ENCODE measurements at regions not wholly inside any gene's neighbourhood (a gene's known extent, or its start where the extent isn't known, plus 50 kb on each side); places are given as distances from the start of the nearest gene placed in this dataset.

DNA sequence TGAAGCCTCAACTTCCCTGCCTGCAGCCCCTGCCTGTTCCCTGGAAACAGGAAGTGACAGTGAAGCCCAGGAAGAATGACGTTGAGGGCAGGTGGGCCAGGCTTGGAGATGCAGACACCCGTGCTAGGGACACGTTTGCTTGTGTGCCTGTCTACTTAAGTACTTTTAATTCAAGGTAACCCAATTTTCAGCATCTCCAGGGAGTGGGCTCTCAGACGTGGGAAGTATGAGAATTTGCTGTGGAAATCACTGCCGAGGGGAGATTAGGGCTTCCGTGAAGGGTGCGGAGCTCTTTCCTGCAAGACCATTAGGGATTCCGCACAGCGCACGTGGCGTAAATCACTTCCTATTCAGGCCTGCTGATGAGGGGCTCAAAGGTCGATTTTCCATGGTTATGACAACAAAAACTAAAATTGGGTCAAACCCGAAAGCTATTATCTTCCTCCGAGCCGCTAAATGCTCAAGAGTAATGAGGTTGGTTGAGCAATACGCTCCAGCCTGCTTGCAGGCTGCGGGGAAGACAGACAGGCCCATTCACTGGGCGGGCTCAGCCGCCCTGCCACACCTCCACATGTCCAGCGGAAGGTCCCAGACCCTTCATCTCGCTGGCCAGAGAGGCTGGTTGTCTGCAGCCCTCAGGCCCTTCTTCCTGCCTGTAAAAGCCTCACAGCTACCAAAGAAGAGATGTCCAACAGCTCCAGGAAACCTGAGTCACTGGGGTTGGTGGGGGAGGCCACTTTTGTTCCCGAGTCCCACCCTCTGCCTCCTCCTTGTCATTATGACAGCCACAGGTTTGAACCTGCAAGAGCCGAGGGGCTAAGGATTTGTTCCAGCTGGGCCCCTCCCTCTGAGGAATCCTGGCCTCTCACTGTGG is 109.9 kb downstream of the RBFOX3 start:
- no peak for DNase-seq

DNA sequence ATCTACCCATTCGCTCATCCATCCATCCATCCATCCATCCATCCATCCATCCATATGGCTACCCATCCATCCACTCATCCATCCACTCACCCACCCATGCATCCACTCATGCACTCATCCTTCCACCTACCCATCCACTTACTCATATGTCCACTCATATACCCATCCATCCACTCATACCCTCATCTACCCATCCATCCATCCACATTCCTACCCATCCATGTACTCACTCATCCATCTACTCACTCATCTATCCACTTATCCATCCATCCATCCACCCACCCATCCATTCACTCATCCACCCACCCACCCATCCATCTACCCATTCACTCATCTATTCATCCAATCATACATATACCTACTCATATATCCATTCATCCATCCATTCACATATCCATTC is 112.0 kb downstream of the RBFOX3 start:
- no peak for DNase-seq

DNA sequence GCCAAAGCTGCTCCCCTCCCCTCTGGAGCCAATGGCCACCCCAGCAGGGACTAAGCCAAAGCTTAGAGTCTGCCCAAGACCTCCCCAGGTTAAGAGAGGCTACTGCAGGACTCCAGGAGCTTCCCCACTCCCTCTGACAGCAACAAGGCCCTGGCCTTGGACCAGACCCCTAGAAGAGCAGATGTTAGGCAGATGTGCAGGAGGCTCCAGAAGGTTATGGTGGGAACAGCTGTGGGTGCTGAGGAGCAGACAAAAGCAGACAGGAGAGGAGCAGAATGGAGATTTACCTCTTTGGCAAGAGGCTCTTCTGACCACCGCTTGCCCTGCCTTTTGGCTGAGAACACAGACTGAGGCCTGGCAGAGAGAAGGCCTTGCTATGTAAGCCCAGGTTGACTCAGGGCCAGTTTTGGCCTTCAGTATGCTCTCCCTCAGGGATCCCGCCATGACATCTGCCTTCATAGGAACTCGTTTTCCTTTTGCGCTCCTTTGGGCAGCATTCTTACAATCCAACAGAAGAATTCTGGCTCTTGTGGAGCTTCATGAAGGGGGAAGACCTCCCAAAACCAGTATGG is 113.0 kb downstream of the RBFOX3 start:
- DNase-seq = peak in 1 of 14 donors; percentile 83

DNA sequence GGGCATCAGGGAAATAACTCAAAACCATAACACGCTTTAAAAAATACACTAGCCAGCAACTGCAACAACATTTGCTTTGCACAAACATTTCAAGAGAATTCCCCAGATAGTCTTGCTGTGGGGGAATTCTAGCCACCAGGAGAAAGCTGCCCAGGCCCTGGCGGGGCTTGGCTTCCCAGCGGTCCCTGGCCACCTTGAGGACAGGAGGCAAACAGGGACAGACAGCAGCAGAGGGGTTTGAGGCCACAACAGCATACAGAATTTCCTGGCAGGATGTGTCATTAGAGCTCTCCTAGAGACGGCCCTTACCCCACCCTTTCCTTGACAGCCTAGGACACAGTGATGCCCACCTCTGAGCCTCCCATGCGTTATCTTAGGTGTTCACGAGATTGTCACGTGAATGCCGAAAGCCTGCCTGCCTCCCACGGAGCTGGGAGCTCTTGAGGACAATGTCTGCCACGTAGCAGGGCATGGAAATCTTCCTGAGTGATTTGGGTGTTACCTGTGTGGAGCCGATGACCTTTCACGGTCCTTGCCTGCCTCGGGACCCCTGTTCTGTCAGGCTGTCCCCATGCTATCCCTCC is 114.3 kb downstream of the RBFOX3 start:
- DNase-seq = no peak

DNA sequence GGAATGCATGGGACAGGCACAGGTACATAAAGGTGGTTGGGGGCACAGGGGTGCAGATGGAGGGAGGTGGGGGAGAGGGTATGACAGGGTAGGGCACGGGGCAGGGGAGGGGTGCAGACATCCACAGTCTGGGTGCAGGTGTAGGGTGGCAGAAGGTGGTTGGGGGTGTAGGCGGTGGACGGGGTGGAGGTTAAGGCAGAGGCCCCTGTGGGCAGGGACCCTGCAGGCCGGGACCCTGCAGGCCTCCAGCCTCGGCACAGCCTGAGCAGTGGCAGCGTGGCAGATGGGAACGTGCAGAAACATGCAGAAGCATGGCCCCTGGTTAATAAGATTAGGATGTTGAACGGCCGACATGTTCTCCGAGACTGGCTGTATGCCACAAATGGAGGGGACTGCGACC is 115.2 kb downstream of the RBFOX3 start:
- DNase-seq = no peak

DNA sequence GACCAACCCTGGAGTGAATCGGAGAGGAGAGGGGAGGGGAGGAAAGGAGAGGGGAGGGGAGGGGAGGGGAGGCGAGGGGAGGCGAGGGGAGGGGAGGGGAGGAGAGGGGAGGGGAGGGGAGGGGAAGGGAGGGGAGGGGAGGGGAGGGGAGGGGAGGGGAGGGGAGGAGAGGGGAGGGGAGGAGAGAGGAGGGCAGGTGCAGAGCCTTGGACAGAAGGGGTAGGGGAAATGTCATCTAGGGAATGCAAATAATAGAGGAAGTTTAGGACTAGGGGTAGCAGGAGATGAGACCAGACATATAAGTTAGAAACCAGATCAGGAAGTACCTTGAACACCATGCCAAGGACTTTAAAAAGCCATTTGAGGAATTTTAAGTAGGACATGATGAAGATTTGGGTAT is 119.8 kb downstream of the RBFOX3 start:
- DNase-seq = no peak

DNA sequence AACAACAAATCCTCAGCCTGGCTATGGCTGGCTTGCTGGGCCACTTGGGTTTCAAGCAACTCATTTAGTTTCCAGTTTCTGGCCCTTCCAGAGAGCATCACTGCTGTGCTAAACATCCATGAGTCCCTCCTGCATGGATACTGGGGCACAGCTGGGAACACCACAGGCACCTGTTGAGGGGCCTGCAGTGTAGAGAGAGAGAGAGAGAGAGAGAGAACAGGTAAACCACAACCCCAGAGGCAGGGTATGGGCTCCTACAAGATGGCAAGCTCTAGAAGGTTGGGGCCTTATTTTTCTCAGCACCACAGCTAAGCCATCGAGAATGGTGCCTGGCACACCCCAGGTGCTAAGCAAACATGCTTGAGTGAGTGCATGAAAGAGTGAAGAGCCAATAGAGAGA is 120.3 kb downstream of the RBFOX3 start:
- no peak for DNase-seq

DNA sequence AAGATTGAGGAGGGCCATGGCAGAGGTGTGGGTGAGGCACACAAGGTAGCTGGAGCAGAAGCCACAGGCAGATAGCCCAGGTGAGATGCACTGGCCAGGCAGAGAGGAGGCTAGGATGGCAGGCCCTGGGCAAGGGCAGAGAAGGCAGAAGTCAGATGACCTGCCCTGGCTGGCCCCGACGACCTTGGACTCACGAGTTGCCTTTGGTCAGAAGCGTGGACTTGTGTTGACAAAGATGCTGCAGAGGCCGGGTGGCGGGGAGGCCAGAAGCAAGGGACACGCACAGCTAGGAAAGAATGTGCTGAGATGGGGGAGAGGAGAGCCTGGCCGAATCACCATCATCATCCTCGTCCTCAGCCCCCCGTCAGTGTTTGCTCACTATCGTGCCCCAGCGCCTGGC is 123.7 kb downstream of the RBFOX3 start:
- DNase-seq = no peak

DNA sequence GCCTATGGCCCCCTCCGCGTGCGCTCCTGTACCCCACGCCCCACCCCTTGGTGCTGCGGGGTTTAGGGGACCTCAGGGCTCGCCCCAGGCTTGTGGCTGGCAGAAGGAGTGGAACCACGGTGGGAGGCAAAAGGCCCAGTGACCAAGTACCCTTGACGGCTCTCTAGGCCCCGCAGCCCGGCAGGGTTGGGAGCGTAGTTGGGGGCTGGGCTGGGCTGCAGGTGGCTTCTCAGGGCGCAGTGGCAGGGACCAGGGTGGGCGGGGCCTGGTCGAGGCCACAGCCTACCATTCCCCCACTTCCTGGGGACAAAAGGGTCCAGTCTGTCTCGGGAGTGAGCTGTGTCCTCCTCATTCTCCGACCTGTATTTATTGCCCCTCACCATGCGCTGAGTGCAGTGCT is 124.9 kb downstream of the RBFOX3 start:
- no peak for DNase-seq

DNA sequence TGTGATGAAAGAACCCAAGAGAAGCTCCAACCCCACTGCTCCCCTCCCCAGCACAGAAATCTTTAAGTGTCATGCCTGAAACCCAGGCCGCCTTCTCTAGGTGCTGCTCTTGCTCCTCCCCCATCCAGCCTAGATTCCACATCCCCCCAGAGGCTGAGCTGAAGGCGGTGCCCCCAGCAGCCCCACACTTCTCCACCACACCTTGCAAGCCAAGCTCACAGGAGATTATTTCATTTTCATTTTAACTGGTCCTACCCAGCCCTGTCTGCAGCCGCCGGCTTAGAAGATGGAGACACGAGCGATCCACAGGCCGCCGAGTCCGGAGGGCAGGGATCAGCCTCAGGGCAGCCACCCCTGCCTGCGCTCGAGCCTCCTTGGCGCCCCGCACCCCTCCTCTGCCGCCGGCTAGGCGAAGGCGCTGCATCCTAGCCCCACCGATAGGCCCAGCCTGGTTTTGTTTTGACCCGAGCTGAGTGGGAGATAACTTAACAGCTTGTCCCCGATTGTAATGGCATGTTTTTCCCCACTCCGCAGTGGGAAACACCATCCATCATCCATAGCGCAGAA is 125.3 kb downstream of the RBFOX3 start:
- DNase-seq = no peak

DNA sequence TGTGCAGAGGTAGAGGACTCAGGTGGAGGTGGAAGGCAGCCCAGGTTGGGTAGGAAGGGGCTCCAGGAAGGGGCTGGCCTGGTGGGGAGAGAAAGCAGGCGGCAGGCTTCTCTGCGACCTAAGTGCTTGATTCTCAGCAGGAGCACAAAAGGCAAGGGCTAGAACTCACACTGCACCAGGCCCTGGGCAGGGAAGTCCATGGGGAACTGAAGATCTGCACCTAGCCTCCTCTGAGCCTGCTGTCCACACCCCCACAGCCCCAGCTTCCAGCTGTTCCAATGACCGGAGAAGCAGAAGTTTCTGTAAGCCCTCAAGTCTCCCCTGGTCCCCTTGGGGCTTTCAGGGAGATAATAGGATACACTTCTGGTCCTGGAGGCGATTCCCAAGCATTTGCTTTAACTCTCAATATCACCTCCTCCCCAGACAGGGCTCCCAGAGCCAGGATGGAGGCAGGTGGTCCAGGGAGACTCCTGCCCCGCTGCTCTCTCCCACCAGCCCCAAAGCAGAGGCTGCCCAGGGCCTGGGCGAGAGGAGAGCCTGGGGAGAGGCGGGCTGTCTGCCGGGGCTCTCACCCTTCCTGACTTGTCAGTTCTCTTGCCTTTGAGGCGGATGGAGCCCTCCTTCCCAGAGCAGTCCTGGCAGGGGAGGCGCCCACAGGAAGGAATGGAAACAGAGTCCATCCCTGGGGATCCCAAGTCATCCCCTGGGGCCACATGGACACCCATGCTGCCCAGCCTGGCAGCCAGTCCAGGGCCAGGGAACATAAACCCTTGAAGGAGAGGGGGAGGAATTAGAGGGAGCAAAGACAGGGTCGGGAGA is 126.0 kb downstream of the RBFOX3 start:
- DNase-seq = no peak

DNA sequence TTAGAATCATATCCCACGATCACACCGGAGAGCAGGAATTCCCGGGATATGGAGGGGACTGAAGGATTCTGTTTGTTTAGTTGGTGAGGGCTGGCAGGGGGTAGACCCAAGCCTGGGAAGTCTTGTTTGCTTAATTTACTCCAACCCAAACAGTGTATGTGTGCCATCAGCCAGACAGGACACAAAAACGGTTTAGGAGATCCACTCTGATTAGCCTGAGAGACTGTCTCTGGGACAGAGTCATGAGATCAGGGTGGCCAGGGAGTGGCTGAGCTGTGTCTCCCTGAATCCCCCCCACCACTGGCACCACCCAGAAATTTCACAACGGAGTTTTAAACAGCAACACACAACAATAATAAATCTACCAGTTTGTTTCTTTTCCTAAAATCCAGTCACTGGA is 127.0 kb downstream of the RBFOX3 start:
- no peak for DNase-seq

DNA sequence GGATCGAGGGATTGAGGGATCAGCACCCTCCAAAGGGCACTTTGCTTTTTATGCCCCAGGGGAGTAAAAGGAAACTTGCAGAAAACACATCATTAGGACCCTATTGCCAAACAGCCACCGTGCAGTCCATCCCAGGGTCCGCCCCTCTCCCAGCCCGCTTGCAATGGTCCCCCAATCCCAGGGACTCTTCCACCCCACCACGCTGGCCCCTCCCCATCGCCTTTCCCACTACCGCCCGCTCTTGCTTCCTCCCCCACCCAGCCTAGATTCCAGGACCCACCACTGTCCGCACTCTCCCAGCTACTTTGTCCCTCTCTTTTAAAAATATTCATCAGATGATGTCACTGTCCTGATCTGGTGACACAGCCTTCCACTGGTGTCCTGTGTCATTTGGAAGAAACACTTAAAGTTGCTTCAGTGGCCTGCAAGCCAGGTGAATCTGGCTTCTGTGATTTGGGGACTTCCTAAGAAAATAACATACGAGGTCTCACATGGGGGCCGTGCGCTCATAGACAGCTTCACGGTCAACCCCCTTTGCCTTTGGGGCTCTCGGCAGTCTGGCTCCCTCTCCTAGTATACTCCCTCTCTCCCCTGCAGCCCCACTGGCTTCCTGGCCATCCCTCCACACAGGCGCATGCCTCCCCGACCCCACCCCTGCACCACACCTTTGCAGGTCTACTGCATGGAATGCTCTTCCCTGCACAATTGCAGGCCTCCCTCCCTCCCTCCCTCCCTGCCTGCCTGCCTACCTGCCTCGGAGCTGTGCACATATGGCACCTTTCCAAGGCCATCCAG is 127.9 kb downstream of the RBFOX3 start:
- no peak for DNase-seq

DNA sequence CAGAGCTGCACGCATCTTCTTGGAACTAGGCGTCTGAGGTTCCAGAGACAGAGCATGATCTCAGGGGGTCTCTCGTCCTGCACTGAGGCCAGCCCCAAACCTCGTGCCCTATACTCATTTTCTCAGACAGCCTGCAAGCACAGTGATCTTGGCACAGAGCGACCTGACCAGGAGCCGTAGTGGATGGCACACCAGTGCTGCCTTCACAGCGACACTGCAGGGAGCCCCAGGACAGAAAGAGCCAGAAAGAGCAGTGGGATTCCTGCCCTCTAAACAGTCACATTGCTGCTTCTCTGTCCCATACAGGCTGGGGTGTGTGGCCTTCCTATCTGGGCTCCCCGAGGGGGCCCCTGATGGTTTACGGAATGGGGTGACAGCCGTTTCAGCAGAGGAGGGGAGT is 131.0 kb downstream of the RBFOX3 start:
- DNase-seq = peak in 1 of 14 donors; percentile 69

DNA sequence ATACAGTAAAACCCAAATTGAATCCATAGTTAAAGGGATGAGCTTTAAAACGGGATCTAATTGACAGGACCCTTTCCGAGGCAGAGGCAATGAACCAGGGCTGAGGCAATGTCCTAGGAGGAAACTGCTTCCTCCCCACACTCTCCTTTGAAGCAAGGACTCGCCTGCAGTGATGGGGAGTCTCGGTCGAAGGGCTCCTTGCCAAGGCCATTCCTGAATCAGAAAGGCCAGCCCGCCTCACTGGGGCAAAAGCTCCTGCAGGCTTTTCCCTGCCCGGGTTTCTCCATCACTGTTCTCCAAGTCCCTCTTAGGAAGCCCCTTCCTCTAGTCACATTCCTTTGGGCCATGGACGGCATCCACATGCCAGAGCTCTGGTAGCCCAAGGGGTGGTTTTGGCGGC is 132.0 kb downstream of the RBFOX3 start:
- DNase-seq = peak in 1 of 14 donors; percentile 79

DNA sequence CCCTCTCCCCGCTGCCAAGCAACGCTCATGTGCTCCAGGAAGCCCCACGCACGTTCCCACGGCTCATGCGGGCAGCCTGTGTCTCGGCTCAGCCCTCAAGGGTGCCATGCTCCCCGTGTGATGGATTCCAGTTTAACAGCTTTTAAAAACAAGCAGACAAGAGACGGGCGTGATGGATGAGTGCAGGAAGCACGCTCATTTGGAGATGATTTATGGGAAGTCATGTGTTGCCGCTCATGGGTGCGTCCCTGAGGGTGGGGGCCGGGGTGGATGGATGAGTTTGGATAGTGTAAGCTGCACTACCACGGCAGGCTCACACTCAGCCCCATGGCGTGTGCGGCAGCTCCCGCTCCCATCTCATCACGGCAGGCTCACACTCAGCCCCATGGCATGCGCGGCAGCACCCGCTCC is 132.8 kb downstream of the RBFOX3 start:
- DNase-seq = no peak

DNA sequence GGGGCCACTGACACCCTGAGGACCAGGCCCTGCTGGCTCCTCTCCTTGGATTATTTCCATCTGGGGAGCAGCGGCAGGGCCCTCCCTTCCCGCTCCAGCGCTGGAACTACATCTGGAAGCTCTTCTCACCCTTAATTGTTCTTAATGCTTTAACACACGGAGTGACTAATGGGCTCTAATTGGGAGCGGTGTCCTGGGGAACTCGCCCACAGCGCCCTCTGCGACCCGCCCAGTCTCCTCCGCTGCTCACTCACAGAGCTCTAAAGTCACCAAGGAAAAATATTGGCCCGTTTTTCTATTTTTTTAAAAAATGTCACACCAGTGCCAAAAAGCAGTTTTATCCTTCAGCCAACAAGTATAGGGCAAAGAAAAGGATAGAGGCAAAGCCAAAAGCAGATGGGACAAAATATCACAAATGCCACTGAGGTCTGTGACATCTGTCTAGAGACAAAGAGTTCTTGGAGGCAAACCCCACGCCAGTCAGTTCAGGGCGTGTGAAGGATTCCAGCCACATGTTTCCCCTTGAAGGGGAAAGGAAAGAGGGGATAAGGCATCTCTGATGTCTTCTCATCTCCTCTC is 134.7 kb downstream of the RBFOX3 start:
- DNase-seq = no peak

DNA sequence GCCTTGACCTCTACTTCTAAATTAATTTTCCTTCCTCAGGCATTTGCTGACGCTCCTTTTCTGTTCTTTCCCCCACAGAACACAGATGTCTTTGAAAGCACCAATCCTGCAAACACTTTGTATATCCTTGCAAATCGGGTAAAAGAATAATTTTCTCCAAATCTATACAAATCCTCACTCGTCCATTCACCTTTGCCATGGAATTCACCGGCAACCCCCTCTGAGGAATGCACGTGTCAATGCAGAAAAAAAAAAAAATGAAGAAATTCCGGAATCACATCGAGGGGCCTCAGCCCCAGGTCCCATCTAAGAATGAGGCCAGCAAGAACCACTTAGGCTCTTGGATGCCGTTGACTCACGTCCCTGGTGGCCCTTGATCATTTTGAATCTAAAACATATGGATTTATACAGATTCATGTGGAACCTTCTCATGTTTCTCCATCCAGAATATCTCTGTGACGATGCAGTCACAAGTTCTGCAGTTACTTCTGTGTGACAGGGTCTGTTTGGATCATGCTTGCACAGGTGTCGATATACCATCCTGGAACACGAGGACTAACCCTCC is 136.9 kb downstream of the RBFOX3 start:
- no peak for DNase-seq

DNA sequence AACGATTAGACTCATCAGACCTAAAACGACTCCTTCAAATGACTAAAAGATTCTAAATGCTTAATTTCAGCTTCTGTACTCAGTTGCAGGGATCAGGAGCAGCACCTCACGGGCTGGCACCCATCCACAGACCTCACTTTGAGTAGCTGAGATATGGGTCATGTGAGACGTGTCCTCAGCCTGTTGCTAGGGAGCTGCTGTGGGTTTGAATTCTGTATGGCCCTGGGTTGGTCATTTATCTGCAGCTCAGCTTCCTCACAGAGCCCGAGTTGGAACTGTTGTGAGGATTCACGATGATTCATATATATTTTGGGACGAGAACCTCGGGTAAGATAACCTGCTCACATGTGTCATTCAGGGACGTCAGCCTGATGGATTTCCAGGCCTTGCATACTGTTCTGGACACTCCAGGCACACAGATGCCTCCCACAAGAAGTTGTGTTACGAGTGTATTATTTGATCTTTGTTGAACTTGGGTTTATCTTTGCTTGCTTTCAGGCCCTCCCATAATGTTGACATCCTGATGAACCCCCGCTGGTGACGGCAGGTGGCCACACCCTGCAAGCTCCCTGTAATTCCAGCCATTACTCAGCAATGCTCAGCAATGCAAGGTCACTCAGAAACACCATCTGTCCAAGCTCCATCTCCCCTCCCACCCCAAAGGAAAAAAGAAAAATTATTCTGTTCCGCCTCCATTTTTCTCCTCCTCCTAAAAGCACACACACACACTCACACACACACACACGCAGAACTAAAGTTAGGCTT is 137.6 kb downstream of the RBFOX3 start:
- DNase-seq = peak in 1 of 14 donors; percentile 87

DNA sequence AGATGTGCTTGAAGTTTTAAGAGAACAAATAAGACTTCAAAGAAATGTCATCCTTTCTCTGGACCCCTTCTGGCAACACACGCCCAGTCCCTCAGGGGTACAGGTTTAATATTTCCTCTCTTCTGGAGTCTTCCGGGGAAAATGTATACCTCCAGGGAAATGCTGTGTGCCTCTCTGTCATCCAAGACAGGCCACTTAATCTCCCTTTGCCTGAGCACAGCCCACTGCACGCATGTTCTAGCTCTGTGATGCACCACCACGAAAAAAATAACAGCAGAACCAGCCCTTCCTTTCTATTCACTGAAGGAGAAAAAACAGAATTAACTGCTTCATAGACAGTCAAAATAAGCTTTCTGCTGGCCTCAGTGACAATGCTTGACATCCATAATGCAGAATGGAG is 140.1 kb downstream of the RBFOX3 start:
- DNase-seq = no peak
